C4-2B (cell line): ENCODE measurements at regions not wholly inside any gene's neighbourhood (a gene's known extent, or its start where the extent isn't known, plus 50 kb on each side); places are given as distances from the start of the nearest gene placed in this dataset.

Source experiments
- H3K27ac ChIP-seq: fragments of 450-650 bp; 2 replicates; pipeline ENCODE4 v1.5.1; 2017
- ZFX ChIP-seq: fragments of 450-650 bp; IDR thresholded peaks from 2 replicates; pipeline ENCODE4 v1.6.1; 2017
- TF ChIP-seq, protein P1 (sequence below): fragments of 450-650 bp; conservative IDR thresholded peaks from 2 replicates; pipeline ENCODE4 v1.5.1; 2017; ENCODE audit warnings: mild to moderate bottlenecking

GRCh38 chr17:72392056-72393010 is 271.5 kb downstream of the SOX9 start:
- no peak for TF ChIP-seq ZFX
- TF ChIP-seq, protein P1, sequence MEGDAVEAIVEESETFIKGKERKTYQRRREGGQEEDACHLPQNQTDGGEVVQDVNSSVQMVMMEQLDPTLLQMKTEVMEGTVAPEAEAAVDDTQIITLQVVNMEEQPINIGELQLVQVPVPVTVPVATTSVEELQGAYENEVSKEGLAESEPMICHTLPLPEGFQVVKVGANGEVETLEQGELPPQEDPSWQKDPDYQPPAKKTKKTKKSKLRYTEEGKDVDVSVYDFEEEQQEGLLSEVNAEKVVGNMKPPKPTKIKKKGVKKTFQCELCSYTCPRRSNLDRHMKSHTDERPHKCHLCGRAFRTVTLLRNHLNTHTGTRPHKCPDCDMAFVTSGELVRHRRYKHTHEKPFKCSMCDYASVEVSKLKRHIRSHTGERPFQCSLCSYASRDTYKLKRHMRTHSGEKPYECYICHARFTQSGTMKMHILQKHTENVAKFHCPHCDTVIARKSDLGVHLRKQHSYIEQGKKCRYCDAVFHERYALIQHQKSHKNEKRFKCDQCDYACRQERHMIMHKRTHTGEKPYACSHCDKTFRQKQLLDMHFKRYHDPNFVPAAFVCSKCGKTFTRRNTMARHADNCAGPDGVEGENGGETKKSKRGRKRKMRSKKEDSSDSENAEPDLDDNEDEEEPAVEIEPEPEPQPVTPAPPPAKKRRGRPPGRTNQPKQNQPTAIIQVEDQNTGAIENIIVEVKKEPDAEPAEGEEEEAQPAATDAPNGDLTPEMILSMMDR: no peak
- H3K27ac ChIP-seq: no peak overlapping the region

DNA sequence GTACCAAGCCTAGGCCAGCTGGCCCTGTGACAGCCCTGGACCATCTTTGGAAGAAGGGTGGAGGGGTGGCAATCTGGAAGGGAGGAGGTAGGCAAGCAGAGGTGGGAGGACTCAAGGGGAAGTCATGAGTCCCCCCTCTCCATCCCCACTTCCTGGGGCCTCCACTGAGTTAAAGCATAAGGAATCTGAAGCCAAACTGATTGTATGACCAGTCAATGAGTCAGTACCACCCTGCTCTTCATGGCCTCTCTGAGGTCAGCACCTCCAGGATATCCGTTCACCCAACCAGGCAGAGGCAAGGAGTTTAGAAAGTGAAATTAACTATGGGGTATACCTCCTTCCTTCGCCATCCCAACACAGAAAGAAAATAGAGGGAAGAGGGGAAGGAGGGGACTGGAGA is 272.7 kb downstream of the SOX9 start:
- TF ChIP-seq ZFX: no peak
- TF ChIP-seq, protein P1: no peak

GRCh38 chr17:72394531-72394930 is 273.7 kb downstream of the SOX9 start:
- TF ChIP-seq ZFX: no peak
- TF ChIP-seq, protein P1: no peak
- peak overlapping the region; percentile 72 for H3K27ac ChIP-seq

More for the DNA sequence above, 272.7 kb downstream of the SOX9 start:
- H3K27ac ChIP-seq: peak overlapping the region; percentile 72; the same call in 1 of the 2 replicates

DNA sequence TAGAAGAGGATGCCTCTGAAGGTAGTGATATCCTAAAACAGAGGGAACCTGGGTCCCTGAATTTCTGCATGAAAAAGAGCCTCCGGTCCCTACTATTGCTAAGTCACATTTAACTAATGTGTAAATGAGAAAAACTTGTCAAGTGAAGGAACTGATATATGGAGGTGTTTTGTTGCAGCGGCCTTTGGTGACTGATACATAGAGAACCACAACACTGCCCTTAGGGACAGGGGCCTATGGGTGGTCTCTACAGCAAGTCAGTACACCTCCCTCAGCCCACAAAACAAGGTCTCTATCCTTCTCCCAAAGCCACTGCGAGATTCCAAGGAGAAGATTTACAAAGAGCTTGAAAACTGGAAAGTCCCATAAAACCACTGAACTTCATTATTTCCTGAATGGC is 275.3 kb downstream of the SOX9 start:
- no peak for TF ChIP-seq ZFX
- TF ChIP-seq, protein P1: no peak
- no peak overlapping the region for H3K27ac ChIP-seq

GRCh38 chr17:72397223-72397667 is 276.4 kb downstream of the SOX9 start:
- no peak overlapping the region for H3K27ac ChIP-seq
- TF ChIP-seq ZFX: no peak
- TF ChIP-seq, protein P1: no peak

DNA sequence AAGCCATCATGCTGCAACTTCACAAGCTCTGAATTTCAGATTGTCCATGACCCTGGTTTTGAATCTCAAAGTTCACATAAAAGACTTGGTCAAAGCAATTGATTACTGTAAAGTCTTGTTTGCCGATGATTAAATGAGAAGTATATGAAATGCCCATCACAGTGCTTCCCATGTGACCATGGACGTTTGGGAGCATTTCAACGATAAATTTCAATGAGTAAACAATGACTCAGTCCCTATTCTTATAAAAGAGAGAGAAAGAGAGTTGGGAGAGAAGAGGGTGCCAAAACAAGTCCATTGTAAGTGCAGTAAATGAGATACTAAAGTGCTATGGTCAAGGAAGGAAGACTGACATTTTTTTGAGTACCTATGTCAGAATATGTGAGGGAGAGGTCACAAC is 276.9 kb downstream of the SOX9 start:
- TF ChIP-seq ZFX: no peak
- TF ChIP-seq, protein P1: no peak
- H3K27ac ChIP-seq: peak overlapping the region; percentile 90; the same call in 1 of the 2 replicates

DNA sequence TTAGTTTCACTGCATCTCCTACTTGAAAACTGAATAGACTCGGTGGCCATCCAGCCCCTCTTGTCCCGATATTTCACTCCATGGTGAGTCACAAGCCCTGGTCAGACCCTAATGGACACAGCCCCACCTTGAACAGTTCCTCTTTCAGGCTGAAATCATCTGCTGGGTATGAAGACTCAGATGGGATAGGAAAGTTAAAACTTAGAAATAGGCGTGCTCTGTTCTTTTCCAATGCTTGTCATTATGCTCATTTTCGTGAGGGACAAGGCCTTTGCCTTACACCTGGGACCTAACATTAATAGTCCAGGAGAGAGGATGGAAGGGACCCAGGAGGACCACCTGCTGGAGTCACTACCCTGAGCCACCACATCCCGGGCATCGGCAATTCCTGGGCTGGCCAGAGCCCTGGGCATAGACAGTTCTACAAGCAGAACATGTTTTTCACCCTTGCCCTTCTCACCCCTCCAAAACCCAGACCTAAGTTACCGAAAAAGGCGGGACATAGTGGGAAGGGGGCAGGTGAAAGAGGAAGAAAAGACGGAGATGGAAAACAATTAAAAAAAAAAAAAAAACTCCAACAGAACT is 278.3 kb downstream of the SOX9 start:
- TF ChIP-seq ZFX: no peak
- TF ChIP-seq, protein P1: no peak
- H3K27ac ChIP-seq: peak overlapping the region; percentile 90
